ENCODE measurements at regions not wholly inside any gene's neighbourhood (a gene's known extent, or its start where the extent isn't known, plus 50 kb on each side); places are given as distances from the start of the nearest gene placed in this dataset.

DNA sequence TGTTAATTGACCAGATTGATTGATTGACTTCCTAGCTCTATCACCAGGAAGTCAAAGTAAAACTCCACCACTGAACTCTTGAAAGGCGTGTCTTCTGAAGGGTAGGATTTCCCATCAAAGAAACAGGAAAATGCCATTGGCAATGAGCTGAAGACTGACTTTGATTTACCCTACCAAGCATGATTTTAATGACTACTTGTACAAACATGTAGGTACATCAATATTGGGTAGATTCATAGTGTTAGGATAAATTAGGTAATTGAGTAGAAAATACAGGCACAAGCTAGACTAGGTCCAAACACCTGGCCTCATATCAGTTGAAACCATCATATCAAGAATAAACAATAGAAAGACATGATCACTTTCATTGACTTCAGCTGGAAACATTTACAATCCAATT, 53.2 kb upstream of the ATXN3L start:
- TF ChIP-seq POLR2A (IDR thresholded peaks at IDR 0.05; ENCODE audit: low read depth) = no peak
- TF ChIP-seq, protein P1, sequence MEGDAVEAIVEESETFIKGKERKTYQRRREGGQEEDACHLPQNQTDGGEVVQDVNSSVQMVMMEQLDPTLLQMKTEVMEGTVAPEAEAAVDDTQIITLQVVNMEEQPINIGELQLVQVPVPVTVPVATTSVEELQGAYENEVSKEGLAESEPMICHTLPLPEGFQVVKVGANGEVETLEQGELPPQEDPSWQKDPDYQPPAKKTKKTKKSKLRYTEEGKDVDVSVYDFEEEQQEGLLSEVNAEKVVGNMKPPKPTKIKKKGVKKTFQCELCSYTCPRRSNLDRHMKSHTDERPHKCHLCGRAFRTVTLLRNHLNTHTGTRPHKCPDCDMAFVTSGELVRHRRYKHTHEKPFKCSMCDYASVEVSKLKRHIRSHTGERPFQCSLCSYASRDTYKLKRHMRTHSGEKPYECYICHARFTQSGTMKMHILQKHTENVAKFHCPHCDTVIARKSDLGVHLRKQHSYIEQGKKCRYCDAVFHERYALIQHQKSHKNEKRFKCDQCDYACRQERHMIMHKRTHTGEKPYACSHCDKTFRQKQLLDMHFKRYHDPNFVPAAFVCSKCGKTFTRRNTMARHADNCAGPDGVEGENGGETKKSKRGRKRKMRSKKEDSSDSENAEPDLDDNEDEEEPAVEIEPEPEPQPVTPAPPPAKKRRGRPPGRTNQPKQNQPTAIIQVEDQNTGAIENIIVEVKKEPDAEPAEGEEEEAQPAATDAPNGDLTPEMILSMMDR (IDR thresholded peaks at IDR 0.05) = no peak
- TF ChIP-seq POLR2AphosphoS5 (IDR thresholded peaks at IDR 0.05) = no peak

Measured in esophagus muscularis mucosa (tissue), 3 donors.